Endothelial cell of umbilical vein (primary cell): ENCODE measurements at regions not wholly inside any gene's neighbourhood (a gene's known extent, or its start where the extent isn't known, plus 50 kb on each side); places are given as distances from the start of the nearest gene placed in this dataset.

ENCODE experiments used
- BruUV-seq: library from RNA; stranded (reverse); fragments of 400-500 nt; replicated peaks from 2 replicates; lab custom pipeline; 2021; lab: Mats Ljungman, UMichigan
- CTCF ChIA-PET: fragments of 300-600, 350-600 bp; sonication (Branson Sonifier 250); formaldehyde crosslinking; loops from one replicate; lab custom pipeline; 2021; ENCODE audit warnings: antibody characterized with exemption, inconsistent platforms; lab: Charles Lee
- POLR2A ChIA-PET: fragments of 300-600, 350-600 bp; sonication (Branson Sonifier 250); formaldehyde crosslinking; loops from one replicate; lab custom pipeline; 2021; ENCODE audit warnings: antibody characterized with exemption, inconsistent platforms; lab: Charles Lee
- DNase-seq: peaks from one replicate; pipeline ENCODE4 v3.0.0-alpha.2; 2011; ENCODE audit warnings: low read depth, low spot score
- FAIRE-seq: peaks from 2 replicates; lab custom pipeline; 2011; peaks lifted over from hg19 to GRCh38; lab: Jason Lieb, UNC
- H2AFZ ChIP-seq: 2 replicates; pipeline ENCODE4 v1.6.0; 2012; ENCODE audit warnings: low read depth, low read length, control low read depth, inconsistent platforms
- H3K27ac ChIP-seq: 2 replicates; pipeline ENCODE4 v1.5.1; 2011; ENCODE audit warnings: low read depth, mild to moderate bottlenecking, control low read depth, low read length, moderate library complexity; ENCODE audit not compliant: insufficient read depth
- H3K27me3 ChIP-seq, 2 experiments: 2 replicates each; pipeline versions ENCODE4 v1.6.0 to v1.6.1; 2011; ENCODE audit warnings: low read length in 2 of 2, mixed read lengths in 1 of 2; ENCODE audit not compliant: control insufficient read depth in 2 of 2, insufficient read depth in 2 of 2
- H3K36me3 ChIP-seq, 2 experiments: 2 replicates in 1 of 2; 3 replicates in 1 of 2; pipeline ENCODE4 v1.5.1; 2011; ENCODE audit warnings: low read length in 2 of 2, mild to moderate bottlenecking in 1 of 2, moderate library complexity in 1 of 2; ENCODE audit not compliant: control insufficient read depth in 2 of 2, insufficient read depth in 2 of 2; ENCODE audit errors: extremely low read depth in 1 of 2
- H3K4me1 ChIP-seq: 3 replicates; pipeline ENCODE4 v1.5.1; 2011; ENCODE audit warnings: mild to moderate bottlenecking, low read length; ENCODE audit not compliant: control insufficient read depth, insufficient read depth; ENCODE audit errors: extremely low read depth
- H3K4me2 ChIP-seq: 2 replicates; pipeline ENCODE4 v1.6.1; 2011; ENCODE audit warnings: low read length, control low read depth, mixed read lengths; ENCODE audit not compliant: insufficient read depth
- H3K4me3 ChIP-seq, 3 experiments: fragments of 200-600 bp in 1 of 3; sonication (generic), shearing (Covaris generic) in 1 of 3; replicated peaks in 1 of 3; 2 replicates each; pipeline ENCODE4 v1.5.1; 2011 to 2016; ENCODE audit warnings: control low read depth in 3 of 3, low read length in 3 of 3, mild to moderate bottlenecking in 2 of 3, inconsistent platforms in 1 of 3, low read depth in 1 of 3, moderate library complexity in 1 of 3; ENCODE audit not compliant: insufficient read depth in 1 of 3
- H3K79me2 ChIP-seq: 2 replicates; pipeline ENCODE4 v1.6.0; 2012; ENCODE audit warnings: low read length, inconsistent platforms; ENCODE audit not compliant: control insufficient read depth, insufficient read depth
- H3K9ac ChIP-seq: replicated peaks from 2 replicates; pipeline ENCODE3; 2011; ENCODE audit warnings: low read length, control low read depth; ENCODE audit not compliant: insufficient read depth; ENCODE audit errors: extremely low read depth
- H3K9me1 ChIP-seq: replicated peaks from 3 replicates; pipeline ENCODE4 v1.6.0; 2011; ENCODE audit warnings: mild to moderate bottlenecking, low read length; ENCODE audit not compliant: control insufficient read depth, insufficient read depth; ENCODE audit errors: extremely low read depth
- H3K9me3 ChIP-seq: replicated peaks from 2 replicates; pipeline ENCODE4 v1.5.1; 2012; ENCODE audit warnings: low read length, inconsistent platforms; ENCODE audit not compliant: control insufficient read depth, insufficient read depth
- H4K20me1 ChIP-seq: replicated peaks from 2 replicates; pipeline ENCODE3; 2011; ENCODE audit warnings: mild to moderate bottlenecking, low read length; ENCODE audit not compliant: control insufficient read depth, insufficient read depth; ENCODE audit errors: extremely low read depth
- CTCF ChIP-seq, 2 donors: IDR thresholded peaks; 1 replicate in 1 of 2; 2 replicates in 1 of 2; pipeline ENCODE4 v1.5.1; 2011; ENCODE audit warnings: low read length in 2 of 2, mild to moderate bottlenecking in 2 of 2, moderate library complexity in 2 of 2, control low read depth in 1 of 2, inconsistent platforms in 1 of 2, low read depth in 1 of 2; ENCODE audit not compliant: insufficient read depth in 1 of 2; ENCODE audit errors: extremely low read depth in 1 of 2
- EZH2 ChIP-seq: IDR thresholded peaks from 2 replicates; pipeline ENCODE4 v1.6.1; 2012; ENCODE audit warnings: borderline replicate concordance, low read depth, mild to moderate bottlenecking, moderate library complexity, low read length, inconsistent platforms; ENCODE audit not compliant: severe bottlenecking
- FOS ChIP-seq: IDR thresholded peaks from 2 replicates; pipeline ENCODE4 v1.6.1; 2011; ENCODE audit warnings: mild to moderate bottlenecking, low read length, moderate library complexity, borderline replicate concordance; ENCODE audit not compliant: insufficient read depth
- GATA2 ChIP-seq: IDR thresholded peaks from 2 replicates; pipeline ENCODE4 v1.7.0; 2011; ENCODE audit warnings: low read depth, mild to moderate bottlenecking, moderate library complexity, mixed read lengths, low read length; ENCODE audit not compliant: insufficient read length, insufficient read depth
- JUN ChIP-seq: IDR thresholded peaks from 2 replicates; pipeline ENCODE4 v1.6.1; 2011; ENCODE audit warnings: borderline replicate concordance, low read depth; ENCODE audit not compliant: insufficient read length, insufficient read depth
- MAX ChIP-seq: IDR thresholded peaks from 2 replicates; pipeline ENCODE4 v1.6.1; 2011; ENCODE audit not compliant: insufficient read depth, insufficient read length
- MYC ChIP-seq: IDR thresholded peaks from one replicate; pipeline ENCODE4 v1.6.1; 2011; ENCODE audit warnings: mild to moderate bottlenecking, low read depth, low read length
- POLR2A ChIP-seq: IDR thresholded peaks from 2 replicates; pipeline ENCODE4 v1.6.1; 2012; ENCODE audit warnings: low read depth, mild to moderate bottlenecking, control low read depth, low read length
- POLR2AphosphoS5 ChIP-seq: IDR thresholded peaks from 2 replicates; pipeline ENCODE4 v1.6.1; 2012; ENCODE audit warnings: low read depth, mild to moderate bottlenecking, control low read depth, low read length, moderate library complexity; ENCODE audit not compliant: insufficient read depth
- dilution Hi-C: fragments of 300-500 bp; cut with MboI; formaldehyde crosslinking; loops from one replicate; pipeline ENCODE4 v1.15.0; 2019; ENCODE audit warnings: low sequenced_read_pairs; ENCODE audit not compliant: extremely low pct_ligation_motif_present
- intact Hi-C: fragments of 100-400 bp; cut with micrococcal nuclease; formaldehyde crosslinking; loops from one replicate; pipeline ENCODE4 v1.10.0; 2022

- peaks cover 9% of the 10 kb centered on the region for H3K9me3 ChIP-seq
- H3K36me3 ChIP-seq = no peaks in the 10 kb centered on the region
- H3K9ac ChIP-seq = no peak overlapping the region
- no peak overlapping the region for H3K4me2 ChIP-seq
- H4K20me1 ChIP-seq = no peaks in the 10 kb centered on the region
- FAIRE-seq = no peak
- BruUV-seq = no TSS peak
- ChIA-PET CTCF (no interaction called here), POLR2A (no interaction called here)
- no peaks in the 10 kb centered on the region for H3K79me2 ChIP-seq
- no peak overlapping the region for H3K4me3 ChIP-seq
- H2AFZ ChIP-seq = no peak overlapping the region
- dilution Hi-C loops = no loop called here
- H3K4me1 ChIP-seq = no peaks in the 10 kb centered on the region
- H3K9me1 ChIP-seq = no peaks in the 10 kb centered on the region
- TF ChIP-seq EZH2 (no peak), FOS (no peak), POLR2A (no peak), GATA2 (no peak), POLR2AphosphoS5 (no peak), CTCF (IDR thresholded peaks at IDR 0.05; ENCODE audit: extremely low read depth in 1 of 2, insufficient read depth in 1 of 2, low read depth in 1 of 2, low read length in 2 of 2) (no peak), MAX (no peak), MYC (no peak), JUN (no peak)
- no peak for DNase-seq
- H3K27me3 ChIP-seq = no peaks in the 10 kb centered on the region
- intact Hi-C loops = no loop called here
- H3K27ac ChIP-seq = no peak overlapping the region
Observed at GRCh38 chr16:26598061-26598460, 468.7 kb upstream of the C16orf82 start.
